GM21786 (cell line): ENCODE measurements at regions not wholly inside any gene's neighbourhood (a gene's known extent, or its start where the extent isn't known, plus 50 kb on each side); places are given as distances from the start of the nearest gene placed in this dataset.
"Not testable (repeated sequence)": the region's sequence is repeated elsewhere in the genome, so short reads cannot be mapped to it uniquely, and the experiment has no call there.

Source experiments
- ATAC-seq: cut with Tn5 transposase; IDR thresholded peaks from one replicate; pipeline ENCODE4 v1.9.1; 2021; ENCODE audit not compliant: unreplicated experiment

DNA sequence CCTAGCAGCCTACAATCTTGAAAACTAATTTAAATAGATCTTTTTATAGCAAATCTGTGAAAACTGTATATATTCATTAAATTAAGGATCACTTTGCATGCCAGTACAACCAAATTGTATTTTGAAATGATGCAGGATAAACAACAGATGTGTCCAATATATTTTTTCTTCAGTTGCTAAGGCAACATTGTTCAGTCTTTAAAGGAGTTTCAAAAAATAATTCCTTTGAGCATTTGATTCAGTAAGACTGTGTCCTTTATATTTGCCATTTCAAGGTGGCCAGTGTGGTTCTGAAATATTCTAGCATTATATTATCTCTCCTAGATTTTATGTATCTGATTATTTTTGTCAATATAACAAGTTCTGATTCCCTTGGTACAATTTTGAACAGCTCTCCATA is 254.7 kb downstream of the PLOD2 start:
- no peak for ATAC-seq

DNA sequence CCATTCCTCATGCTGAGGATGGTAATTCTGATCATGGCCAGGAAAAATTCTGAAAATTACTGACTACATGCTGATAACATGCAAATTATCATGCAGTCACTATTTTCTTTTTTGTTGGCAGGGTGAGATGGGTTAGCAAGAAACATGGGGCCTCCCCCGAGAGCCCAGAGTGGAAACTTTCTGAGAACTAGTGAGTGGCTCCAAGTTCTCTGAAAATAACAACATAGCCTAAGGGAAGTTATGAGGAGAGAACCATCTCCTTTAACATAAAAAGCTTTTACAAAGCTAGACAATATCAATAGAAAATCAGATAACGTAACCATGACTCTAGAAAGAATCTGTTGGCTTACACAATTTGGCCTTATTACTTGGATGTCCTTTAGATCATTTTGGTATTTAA is 254.2 kb downstream of the PLOD2 start:
- ATAC-seq, result no peak

DNA sequence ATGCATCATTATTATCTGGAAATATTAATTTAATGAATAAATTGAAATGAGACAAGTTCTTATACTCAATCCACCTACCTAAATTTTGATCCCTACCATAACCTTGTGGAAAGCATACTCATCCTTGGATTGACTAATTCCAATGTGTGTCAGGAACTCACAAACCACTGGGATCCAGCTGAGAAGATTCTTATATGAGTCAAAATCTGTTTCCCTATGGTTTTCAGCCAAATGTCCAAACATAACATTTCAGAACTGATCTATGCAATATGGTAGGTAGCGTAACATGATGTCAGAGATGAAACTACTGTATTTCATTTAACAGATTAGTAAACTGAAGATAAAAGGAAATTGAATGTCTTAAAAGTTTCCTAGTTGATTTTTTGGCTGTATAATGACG is 250.0 kb downstream of the PLOD2 start:
- ATAC-seq, result no peak

DNA sequence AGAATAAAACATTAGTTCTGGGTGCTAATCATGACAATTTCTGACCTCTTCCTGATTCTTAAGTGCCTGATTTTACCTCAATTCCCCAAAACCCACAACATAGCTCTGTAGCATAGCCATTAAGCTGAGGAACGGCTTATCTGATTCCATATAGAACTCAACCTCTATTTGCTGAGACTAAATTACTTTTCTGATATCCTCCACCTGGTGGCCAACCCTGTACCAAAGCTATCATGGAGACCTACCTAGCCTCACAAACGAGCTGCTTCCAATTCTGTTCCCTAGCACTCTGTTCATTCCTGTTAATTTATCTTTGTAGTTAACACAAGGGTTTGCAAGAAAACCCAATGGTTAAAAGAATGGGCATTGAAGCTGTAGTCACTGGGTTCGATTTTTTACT is 245.2 kb downstream of the PLOD2 start:
- no peak for ATAC-seq

- ATAC-seq, result not testable (repeated sequence)
Observed at GRCh38 chr3:145927736-145928135, 233.2 kb downstream of the PLOD2 start.

GRCh38 chr3:145936971-145937370 is 224.0 kb downstream of the PLOD2 start:
- ATAC-seq, result no peak

DNA sequence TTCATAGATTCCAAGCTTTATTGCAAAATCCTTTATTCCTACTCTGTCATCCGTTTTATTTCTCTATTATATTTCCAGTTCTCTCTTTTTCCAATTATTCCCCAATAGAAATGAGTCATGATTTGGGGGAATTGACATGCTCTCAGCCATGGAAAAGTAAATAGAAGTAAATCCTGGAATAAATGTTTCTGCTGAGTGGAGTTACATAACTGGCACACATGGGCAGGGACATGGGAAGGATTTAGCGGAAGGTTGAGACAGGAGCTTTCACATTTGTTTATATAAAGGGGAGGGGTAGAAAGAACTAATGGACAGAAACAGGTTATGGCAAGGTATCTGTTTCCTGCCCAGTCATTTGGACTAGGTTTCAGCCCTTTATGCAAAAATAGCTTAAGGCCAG is 221.6 kb downstream of the PLOD2 start:
- no peak for ATAC-seq

DNA sequence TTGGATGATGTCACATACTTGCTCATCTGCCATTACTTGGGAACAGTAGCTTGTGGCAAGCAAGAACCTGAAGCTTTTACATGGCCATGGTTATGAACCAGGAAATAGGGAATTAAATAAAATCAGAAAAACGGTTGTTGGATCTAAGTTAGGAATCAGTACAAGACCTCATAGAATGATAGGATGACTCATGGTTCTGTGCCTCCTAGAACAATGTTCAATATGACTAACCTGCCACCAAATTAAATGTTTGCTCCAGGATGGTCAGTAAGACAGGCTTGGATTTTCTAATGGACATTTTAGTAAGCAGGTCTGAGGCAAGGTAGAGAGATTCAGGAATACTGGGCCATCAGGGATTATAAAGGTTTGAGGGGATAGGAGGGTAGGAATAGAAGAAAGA is 218.9 kb downstream of the PLOD2 start:
- ATAC-seq, result no peak

- no peak for ATAC-seq
Observed at GRCh38 chr3:145943952-145944351, 217.0 kb downstream of the PLOD2 start.

DNA sequence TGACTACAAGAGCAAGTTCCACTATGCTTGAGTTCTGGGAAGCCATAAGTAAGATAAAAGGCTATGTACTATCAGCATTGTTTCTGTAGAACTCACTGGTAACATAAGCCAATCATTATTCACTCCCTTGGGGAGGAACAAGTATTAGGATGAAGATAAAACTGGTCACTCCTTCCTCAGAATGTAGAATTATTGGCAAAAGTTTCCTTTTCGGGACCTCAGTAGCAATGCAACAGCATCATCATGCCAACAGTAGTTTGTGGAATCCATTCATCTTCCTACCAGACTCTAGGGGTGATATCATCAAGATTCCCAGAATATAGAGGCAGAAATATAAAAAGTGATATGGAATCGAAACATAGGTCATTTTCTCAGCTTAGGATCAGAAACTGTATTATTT is 209.5 kb downstream of the PLOD2 start:
- ATAC-seq, result no peak

GRCh38 chr3:145952536-145952935 is 208.4 kb downstream of the PLOD2 start:
- no peak for ATAC-seq

- ATAC-seq, result no peak
Observed at GRCh38 chr3:145953316-145953715, 207.7 kb downstream of the PLOD2 start.

GRCh38 chr3:145959457-145960088 is 201.4 kb downstream of the PLOD2 start:
- peak; percentile 64 for ATAC-seq

DNA sequence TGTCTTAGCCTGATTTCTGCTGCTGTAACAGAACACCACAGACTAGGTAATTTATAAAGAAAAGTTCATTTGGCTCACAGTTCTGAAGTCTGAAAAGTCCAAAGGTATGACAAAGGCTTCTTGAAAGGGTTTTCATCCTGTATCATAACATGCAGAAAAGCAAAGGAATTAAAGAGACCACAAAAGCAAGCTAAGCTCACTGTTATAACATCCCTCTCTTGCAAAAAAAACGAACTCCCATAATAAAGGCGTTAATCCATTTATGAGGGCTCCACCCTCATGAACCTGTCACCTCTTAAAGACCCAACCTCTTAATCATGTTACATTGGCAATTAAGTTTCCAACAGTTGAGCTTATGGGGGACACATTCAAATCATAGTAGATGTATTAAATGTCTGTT is 197.9 kb downstream of the PLOD2 start:
- ATAC-seq, result no peak

DNA sequence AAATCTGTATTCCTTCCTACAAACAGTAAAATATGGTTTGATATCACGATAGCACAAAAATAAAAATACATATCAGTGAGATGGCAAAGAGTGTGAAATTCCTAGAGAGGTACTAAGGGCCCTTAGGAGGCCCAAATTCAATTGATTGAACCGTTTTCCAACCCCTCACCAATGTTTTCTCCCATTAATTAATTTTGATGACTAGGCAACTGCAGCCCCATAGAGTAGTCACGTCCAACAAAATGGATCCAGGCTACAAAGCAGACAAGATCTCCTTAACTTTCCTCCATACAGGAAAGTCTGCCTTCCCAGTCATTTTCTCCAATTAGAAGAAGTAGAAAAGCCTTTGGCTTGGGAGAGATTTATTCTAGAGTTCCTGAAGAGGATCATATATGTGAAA is 193.9 kb downstream of the PLOD2 start:
- no peak for ATAC-seq

DNA sequence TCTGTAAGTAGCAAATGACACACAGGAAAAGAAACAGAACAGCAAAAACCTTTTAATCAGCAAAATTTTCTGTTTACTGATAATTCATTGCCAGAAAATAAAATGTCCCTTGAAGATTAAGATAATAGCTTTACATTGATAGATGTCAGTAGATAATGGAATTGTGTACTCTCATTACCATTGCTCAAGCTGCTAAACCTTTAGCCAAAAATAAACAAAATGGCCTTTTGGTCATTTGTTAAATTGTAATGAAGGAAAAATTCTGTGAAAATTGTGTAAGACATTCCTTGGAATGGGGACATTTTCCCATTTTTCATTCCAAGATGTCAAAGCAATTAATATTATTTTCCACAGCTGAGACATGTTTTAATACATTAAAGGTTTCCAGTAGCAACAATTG is 189.8 kb downstream of the PLOD2 start:
- ATAC-seq, result no peak

DNA sequence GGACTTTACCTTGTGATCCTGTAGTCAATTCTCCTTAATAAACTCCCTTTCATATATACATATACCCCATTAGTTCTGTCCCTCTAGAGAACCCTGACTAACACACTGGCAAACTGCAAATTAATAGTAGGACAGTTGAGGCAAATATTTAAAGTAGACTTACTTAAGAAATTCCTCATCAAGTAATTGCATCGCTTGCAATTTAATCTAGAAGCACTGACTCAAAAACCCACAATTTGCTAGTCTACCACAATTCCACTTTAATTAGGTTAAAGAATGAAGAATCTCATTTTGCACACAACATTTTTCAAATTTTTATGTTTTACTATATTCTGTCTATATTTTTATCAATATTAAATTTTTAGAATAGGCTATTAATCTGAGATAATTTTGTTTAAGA is 188.1 kb downstream of the PLOD2 start:
- ATAC-seq, result no peak

GRCh38 chr3:145981056-145981455 is 179.9 kb downstream of the PLOD2 start:
- ATAC-seq, result no peak

DNA sequence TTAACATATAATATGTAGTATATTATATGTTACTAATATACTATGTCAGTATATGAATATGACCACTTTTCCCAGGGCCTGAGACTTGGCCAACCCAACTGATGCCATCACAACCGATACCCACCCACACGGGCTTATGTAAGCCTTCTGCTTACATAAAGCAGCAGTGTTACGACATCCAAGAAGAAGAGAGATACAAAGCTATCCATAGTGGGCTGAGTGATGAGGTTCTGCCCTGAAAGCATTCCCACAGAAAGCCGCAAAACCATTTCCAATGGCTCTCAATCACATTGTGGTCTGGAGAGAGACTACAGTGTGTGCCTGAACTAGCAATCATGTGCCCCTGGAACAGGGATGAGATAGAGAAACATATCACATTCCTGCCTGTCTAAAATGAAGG is 177.9 kb downstream of the PLOD2 start:
- ATAC-seq, result no peak
